CD4-positive, alpha-beta T cell treated with Interleukin-15 for 4 hours (primary cell): ENCODE measurements at regions not wholly inside any gene's neighbourhood (a gene's known extent, or its start where the extent isn't known, plus 50 kb on each side); places are given as distances from the start of the nearest gene placed in this dataset.
"Not testable (repeated sequence)": the region's sequence is repeated elsewhere in the genome, so short reads cannot be mapped to it uniquely, and the experiment has no call there.

Experiments used
- DNase-seq: peaks from one replicate; pipeline ENCODE4 v3.0.0-alpha.2; 2020; ENCODE audit warnings: low spot score

DNA sequence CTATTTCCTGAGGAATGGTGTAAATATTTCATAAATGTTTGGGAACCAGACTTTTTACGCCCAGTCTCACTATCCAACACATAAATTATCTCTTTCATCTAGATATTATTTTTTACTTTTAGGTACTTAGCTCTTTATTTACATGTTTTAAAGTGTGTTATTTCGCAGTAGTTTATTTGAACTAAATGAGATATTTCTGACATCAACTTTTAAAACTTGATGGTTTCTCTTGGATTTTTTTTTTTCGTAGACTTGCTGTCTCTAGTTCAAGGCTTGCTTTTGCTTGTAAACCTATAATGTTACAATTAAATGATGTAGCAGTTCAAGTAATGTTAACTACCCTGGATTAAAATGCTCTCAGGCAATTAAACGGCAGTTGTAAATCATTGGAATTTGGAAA lies 241.7 kb upstream of the PDE3A start:
- no peak for DNase-seq

DNA sequence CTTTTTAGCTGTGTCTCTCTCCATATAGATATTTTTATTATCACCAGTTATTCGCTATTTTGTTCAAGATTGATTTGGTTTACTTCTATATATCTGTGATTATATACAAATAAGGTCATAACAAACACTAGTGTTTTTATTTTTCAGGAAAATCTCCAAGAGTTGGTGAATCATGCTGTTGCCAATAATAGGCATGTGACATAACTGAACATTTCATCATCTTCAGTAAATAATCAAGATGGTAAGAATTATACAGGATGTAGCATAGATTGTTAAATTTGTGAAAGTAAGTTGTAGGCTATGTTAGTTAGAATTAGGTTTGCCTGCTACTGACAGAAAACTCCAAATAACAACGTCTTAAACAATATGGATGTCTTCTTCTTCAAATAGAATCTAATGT lies 240.9 kb upstream of the PDE3A start:
- DNase-seq = no peak

DNA sequence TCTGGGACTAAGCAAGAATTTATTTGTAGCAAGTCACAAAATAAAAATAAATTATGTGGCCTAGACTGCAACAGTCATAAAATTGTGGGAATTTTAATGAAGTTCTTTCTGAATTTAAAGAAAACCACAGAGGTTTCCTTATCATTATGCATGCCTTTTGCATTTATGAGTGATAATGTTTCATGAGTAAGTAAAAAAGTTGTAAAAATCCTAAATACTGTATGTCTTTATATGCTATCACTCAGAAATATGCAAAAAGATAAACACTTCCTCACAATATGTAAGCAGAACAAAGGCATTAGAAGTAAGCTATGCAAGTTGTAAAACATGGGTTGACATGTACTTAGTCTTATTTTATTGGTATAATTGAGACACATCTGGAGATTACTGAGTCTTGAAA lies 239.4 kb upstream of the PDE3A start:
- no peak for DNase-seq

DNA sequence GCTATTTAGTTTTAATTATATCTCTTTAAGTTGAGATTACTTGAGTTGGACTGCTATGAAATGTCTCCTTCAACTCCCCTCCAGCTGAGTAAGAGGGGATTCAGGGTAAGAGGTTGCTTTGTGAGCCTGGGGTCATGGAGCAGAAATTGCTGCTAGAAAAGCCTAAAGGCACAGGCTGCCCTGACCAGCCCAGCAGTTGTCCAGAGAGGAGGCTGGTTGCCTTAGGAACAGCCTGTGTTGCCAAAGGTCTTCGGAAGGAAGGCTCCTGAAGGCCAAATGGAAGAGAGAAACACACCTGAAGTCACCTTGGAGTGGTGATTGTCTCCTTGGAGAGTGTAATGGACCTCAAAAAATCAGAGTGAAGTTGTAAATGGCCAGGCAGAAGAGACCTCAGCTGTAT lies 235.5 kb upstream of the PDE3A start:
- no peak for DNase-seq

DNA sequence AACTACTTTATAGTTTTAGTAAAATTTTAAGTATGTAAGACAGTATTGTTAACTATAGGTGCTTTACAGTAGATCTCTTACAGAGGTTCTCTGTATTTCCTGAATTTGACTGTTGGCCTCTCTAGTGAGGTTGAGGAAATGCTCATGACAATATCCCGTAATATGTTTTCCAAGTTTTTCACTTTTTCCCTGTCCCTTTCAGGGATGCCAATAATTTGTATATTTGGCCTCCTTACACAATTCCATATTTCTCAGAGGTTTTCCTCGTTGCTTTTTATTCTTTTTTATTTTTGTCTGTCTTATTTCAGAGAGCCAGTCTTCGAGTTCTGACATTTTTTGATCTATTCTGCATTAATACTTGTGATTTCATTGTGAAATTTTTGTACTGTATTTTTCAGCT lies 233.7 kb upstream of the PDE3A start:
- no peak for DNase-seq

DNA sequence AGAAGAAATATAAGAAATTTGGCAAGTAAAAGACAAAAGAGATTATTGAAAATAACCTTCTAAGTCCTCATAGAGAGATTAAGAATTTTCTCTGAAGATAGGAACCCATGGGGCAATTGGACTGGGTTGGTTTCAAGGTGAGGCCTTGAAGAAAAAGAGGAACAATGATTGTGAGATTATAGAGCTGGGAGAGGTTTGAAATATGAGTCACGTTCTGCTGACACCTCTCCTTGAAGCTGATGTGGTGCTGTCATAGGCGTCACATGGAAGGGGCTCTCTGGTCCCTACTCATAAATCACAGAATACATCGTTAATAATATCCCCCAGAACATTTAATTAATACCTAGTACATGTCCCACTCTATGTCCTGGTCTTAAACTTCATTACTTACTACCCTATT lies 227.6 kb upstream of the PDE3A start:
- DNase-seq = no peak

DNA sequence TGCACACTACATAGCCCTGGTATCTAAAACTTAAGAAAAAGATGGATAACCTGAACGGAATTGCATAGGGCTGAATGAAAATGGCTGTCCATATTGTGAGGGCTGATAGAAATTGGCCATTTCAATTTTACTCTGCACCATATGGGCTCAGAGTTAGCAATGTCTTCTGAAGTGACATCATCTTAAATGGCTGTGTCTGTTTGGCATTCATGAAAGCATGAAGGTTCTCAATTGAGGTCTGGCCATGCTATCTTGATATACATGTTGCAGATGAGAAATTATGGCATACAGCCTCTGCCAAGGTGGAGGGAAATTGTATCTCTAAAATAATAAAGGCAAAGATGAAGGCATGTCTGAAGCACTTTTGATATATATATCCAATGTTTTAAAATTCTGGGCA lies 226.0 kb upstream of the PDE3A start:
- DNase-seq = no peak

DNA sequence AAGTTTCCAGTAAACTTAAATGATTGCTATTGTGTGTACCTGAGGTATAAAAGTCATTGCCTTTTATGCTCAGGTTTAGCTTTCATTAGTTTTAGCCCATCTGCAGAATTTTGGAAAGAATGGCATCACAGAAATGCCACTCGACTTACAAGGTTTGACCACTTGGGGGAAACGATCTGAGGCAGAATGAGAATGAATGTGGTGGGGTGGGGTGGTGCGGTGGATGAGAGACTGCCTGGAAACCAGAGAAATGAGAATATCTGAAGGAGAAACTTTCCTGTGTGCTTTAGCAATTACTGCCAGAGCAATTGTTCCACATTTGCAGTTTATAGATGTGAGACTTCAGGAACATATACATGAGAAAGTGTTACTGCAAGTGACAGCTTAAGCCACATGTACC lies 225.4 kb upstream of the PDE3A start:
- DNase-seq = no peak

DNA sequence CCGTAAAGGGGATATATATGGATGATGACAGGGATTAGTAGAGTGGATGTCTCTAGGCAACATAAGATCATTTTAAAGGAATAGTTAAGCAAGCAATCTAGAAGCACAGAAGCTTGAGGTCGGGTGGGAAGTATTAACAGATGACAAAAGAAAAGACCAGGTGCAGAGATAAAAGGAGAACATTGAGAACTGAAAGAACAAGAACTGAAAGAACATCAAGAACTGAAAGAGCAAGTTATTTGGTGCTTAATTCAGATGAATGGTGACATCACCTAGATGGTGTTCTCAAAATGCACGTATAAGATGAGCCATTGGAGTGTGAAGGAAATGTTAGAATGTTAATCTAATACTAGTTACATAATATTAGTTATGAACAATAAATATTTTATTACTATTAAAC lies 224.0 kb upstream of the PDE3A start:
- no peak for DNase-seq

DNA sequence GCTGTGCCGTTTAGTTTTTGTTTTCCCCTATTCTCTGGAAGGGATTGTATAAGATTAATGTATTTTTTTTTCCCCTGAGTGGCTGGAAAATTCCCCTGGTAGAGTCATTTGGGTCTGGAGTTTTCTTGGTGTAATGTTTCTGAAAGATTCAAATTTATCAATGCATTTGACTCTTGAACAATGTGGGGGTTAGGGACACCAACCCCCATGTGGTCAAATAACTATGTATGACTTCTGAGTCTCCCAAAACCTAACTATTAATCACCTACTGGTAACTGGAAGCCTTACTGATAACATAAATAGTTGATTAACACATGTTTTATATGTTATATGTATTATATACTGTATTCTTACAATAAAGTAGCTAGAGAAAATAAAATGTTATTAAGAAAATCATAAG lies 220.1 kb upstream of the PDE3A start:
- DNase-seq = no peak

DNA sequence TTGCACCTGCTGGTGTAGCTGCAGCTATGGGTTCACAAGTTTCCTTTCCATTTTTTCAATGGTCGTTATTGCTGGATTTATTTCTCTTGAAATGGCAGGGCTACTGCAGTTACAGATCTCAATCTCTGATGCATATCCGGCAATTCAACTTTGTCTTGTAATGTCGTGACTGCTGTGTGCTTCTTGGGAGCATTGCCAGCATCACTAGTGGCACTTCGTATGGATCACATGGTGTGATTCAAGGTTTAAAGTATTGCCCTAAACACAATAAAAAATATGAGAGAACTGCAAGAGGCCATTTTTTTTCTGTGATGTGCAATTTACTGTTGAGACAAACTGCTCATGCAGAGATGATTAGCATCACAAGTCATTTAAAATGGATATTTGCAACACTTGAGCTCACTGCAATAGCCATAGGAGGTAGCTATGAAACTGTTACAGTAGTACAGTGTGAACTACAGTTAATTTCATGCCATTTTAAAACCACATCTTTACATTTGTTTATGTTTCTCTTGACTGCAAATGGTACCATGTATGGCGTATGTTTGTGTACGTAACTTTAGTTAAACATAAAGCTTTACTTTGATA lies 217.4 kb upstream of the PDE3A start:
- DNase-seq = no peak

DNA sequence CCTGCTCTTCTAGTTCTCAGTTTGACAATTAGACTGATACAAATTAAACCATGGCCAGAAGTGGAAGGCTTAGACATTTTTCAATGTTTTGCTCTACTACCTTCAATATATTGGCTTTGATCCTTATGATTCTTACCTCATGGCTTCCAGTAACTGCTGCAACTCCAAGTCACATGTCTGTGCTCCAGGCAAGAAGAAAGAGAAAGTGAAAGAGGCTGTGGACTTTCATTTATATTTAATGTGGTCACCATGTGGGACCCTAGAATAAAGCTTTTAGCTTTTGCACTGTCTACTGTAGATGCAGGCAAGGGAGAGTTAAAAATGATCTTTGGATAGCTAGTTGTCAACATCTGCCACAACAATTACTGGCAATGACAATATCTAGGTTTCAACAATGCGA lies 214.3 kb upstream of the PDE3A start:
- no peak for DNase-seq

DNA sequence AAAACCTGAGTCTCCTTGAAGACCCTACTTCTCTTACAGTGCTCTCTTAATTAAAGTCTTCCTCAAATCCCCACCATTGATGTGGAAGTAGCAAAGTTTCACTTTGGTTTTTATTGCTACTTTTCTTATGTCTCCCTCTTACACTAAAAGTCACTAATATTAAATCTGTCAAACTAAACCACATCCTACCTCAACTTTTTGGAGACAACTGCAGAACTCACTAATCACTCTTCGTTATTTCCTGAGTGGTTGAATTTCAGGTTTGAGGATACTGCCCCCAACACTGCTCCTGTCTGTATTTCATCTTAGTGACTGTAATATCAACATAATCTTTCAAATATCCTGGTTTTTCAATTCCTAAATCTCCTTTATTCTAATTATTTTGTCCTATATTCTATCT lies 213.0 kb upstream of the PDE3A start:
- no peak for DNase-seq

DNA sequence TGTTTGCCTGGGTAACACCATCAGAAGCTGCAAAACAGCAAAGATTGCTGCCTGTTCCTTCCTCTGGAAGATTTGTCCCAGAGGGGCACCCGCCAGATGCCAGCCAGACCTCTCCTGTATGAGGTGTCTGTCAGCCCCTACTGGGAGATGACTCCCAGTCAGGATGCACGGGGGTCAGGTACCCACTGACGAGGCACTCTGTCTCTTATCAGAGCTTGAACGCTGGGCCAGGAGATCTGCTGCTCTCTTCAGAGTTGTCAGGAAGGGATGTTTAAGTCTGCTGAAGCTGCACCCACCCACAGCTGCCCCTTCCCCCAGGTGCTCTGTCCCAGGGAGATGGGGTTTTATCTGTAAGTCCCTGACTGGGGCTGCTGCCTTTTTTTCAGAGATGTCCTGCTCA lies 207.4 kb upstream of the PDE3A start:
- not testable (repeated sequence) for DNase-seq

DNA sequence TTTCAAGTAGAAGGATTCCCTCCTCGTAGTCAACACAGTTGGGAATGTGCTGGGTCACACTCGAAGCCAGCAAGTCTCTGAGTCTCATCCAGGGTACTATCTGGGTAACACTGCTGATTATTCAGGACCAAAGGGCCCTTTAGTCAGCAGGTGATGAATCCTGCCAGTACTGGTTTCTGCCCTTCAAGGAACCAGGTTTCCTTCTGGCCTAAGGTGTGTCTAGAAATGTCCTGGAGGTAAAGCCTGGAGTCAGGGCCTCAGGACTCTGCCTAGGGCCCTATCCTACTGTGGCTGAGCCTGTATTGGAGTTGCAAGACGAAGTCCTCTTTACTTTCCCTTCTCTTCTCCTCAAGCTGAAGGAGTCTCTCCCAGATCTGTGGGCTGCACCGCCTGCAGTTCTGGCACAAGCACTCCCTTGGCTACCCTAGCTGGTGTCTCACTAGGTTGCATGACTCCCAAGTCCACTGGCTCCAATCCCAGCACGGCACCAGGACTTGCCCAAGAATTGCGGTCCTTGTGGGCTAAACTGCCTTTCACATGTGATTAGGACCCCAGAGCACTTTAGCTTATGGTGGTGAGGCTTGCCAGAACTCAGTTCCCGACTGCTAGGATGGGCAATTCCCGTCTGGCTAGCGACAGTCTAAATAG lies 193.7 kb upstream of the PDE3A start:
- no peak for DNase-seq

DNA sequence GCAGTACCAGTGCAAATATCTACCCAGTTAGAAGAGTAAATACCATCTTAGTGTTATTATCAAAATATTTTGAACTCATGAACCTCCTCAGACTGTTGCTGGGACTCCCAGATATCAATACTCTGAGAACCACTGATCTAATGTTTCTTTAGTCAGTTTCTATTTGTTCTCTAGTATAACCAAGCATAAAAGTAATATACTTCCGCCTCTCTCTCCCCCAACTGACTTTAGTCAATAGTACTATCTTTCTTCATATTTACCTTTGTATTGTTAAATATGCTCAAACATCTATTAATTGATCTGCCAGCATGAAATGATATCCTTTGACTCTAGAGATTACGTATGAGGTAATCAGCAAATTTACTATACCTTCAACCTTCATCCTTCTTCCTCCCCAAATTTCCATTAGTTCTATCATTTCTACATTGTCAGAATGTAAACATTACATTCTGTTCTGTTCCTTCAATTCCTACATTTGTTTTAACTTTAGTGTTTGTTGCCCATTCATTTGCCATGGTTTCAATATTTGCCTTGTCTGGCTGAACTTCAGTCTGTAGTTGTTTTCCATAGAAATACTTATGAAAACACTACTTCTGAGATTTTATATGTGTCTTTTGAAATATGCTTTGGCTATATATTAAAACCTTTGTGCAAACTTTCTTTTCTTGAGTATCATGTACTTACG lies 192.5 kb upstream of the PDE3A start:
- DNase-seq = no peak

DNA sequence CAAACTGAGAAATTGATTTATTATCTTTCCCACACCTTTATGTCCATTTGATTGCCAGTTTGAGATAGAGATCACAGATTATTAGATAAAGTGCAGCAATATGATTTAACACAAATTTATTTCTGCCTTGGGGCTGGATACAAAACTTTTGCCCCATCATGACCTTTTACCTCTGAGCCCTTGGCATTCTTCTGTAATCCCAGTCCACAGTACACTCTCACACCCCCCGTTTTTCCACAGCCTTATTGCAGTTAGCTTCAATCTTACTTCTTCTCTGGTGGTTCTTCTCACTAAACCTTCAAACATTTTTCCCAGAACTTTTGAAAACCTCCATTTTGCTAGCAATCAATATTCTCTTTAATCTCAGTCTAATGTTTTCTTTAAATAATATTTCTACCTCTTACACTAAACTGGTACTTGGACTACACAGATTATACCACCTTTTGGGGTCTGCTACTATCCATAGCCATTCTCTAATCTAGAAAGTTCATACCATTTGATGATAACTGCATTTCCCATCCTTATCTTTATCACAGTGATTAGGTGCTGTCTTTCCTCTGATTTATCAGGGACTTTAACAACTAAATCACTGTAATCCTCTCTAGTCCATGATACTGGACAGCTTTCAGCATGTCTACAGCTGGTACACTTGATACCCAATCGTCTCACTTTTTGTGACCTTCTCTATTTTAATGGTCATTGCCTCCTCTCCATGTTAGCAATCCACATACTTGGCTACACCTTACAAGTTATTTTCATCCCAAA lies 186.7 kb upstream of the PDE3A start:
- DNase-seq = no peak

DNA sequence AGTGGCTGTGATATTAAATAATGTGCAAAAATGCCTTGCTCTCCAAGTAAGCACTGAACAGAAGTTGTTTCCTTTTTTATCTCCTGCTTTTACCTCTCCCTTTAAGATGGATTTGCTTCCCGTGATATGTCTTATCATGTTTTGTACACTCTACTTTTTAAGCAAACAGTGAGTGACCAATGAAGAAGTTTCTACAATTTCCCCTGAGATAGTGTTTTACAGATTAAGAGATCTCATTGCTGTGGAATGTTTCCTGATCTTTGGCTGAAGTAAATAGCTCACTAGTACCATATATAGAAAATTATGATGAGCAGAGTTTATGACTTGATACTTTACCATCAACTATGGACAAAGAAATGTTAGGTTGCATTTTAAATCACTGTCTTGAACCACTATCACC lies 184.8 kb upstream of the PDE3A start:
- no peak for DNase-seq

DNA sequence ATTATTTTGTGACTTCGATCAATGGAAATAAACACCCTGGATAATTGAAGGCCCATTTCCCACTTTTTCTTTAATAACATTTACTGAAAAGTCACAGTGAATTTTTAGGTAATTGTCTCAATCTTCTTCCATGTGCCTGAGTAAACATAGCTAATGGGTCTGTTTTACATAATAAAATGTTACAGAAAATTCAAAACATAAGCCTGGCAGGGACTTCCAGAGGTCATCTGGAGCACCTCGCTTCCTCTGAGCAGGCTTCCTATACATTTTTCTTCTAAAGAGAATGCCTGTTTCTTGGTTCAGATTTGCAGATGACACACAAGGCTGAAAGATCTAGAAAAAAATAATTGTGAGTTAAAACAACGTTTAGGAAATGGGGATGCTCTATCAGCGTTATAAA lies 183.8 kb upstream of the PDE3A start:
- no peak for DNase-seq

DNA sequence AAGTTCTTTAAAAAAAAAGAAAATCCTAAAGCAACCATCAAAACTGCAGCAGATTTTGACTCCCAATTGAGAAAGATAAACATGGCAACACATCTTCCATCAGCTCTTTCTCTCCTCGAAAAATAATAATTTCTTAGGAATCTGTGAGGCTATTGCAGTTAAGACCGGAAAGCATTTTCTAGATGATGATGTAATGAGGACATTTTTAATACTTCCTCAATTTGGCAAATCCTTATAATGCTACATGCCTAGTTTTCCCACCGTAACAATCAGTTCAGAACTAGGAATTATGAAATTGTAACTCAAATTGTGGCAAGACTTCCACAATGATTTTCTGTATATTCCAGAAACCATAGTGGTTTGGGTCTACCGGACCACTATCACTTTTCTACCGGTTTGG lies 180.9 kb upstream of the PDE3A start:
- no peak for DNase-seq

DNA sequence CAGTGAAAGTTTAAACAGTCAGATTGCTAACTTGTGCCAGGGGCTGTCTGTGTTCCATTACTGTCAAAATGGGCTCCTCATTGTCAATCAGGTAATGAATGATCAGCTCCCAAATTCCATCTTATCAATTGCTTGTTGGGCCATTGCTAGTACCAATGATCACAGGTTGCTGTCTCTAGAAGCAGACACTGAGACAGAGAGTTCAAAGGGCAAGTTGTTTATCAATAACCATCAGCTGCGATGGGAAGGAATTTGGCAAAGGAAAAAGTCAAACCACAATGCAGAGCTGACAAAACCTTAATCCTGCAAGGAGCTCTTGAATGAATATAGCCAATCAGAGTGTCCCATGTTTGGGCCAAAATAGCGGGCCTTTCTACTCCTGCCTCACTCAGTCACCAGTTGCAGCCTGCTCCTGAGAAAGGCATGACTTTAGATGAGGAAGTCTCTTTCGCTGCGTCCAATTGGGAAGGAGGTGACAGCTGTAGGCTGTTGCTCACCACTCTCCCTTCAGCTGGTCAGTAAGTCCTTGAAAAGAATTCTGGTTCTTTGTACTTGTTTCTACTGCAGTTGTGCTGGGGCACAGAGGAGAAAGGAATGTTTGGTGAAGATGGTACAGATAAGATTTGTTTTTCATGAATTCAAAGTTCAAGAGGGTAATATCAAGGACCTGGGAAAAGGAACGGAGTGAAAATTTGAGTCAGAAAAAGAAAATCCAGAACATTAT lies 179.2 kb upstream of the PDE3A start:
- DNase-seq = no peak

DNA sequence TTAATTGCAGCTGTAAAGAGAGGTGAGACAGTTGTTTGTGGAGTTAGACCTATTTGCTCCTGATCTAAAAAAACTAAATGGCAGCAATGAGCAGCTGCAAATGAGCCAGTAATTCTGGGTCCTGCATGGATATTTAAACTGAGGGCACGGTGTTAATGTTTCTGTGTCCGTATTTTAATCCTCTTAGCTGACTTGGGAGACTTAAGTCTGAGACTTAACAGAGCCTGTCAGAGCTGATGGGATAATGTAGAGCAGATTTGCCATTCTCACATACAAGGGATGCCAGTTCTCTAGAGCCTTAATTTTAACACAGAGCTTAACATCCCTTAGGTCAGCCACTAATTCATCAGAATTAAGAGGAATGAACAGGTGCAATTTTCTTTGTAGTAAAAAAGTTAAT lies 178.6 kb upstream of the PDE3A start:
- DNase-seq = no peak

DNA sequence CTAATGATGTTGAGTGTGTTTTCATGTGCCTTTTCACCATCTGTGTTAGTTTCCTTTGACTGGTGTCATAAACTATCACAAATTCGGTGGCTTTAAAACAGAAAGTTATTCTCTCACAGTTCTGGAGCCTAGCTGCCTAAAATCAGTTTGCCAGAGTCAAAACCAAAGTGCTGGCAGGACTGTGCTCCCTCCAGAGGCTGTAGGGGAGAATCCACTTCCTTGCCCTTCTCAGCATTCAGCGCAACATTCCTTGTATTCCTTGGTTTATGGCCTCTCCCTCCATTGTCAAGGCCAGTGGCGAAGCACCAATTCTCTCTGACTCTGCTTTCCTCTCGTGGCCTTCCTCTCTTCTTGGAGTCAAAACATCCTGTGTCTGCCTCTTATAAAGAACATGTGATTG lies 174.2 kb upstream of the PDE3A start:
- DNase-seq = no peak
